CD4-positive, alpha-beta T cell treated with Interleukin-4 for 4 hours (primary cell): ENCODE measurements at regions not wholly inside any gene's neighbourhood (a gene's known extent, or its start where the extent isn't known, plus 50 kb on each side); places are given as distances from the start of the nearest gene placed in this dataset.

Experiments used
- DNase-seq: peaks from one replicate; pipeline ENCODE4 v3.0.0-alpha.2; 2020

DNA sequence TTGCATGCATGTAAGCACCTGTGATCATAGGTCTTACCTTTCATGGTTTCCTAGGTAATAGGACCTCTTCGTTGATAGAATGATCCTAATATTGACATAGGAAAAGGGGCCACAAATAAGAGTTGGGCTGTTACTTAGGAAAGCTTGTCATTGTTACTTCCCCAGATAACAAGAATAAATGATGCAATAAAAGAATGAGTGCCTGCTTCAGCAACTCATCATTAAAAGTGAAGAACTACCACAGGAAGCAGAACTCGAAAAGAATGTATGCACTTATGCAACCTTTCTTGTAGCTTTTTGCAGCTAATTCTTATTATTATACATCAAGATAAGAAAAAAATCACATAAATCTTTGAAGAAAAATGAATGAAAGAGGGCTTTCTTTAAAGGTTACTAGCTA is 548.6 kb downstream of the LTN1 start:
- DNase-seq: no peak

GRCh38 chr21:28442624-28443023 is 550.1 kb downstream of the LTN1 start:
- DNase-seq: no peak

DNA sequence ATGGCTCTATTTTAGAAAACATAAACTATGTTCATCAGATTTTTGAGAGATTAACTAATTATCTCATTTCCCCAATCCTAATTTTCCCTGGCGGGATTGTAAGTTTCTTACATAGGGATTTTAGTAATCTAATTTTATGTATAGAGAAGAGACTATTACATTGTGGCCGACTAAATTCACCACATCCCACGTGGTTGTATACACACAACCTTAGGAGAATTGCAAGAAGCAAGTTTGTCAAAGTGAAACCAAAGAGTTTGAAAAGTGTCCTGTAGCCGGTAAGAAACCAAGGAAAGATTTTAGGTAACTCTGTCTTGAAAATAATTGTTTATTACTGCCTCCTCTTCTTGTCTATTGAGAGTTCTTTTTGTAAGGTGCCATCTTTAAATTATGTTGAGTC is 550.6 kb downstream of the LTN1 start:
- no peak for DNase-seq

DNA sequence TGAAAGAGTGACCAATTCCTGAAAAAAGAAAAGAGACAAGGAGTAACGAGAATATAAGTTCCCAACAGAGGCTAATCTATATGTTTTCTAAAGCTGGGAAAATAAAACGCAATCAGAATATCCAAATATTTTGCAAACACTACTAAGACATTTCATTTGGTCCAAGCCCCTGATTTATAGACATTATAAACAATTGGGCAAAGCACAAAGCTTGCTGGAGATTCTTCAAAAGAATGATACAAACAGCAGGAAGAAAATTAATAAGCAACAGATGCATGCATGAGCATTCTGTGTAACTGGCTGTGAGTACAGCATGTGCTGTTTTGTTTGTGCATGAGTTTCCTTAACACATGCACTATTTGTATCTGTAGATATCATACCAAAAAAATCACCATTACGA is 552.9 kb downstream of the LTN1 start:
- no peak for DNase-seq

DNA sequence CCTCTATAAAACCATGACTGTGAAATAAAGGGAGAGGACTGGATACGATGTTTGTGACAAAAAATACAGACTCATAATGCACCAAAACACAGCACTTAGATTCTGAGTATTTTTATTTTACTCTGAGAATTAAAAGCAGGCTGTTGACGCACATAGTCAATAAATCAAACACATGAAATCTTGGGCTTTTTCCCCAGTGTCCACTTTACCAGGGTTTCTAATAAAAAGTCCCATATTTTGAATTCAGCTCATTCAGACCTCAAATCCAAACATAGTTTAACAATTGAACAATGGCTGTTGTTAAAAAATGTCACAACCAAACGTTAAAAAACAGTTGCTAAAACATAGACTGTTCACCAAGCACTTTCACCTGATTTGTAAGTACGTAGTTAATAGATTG is 553.4 kb downstream of the LTN1 start:
- no peak for DNase-seq

GRCh38 chr21:28437061-28437460 is 555.6 kb downstream of the LTN1 start:
- DNase-seq: no peak

DNA sequence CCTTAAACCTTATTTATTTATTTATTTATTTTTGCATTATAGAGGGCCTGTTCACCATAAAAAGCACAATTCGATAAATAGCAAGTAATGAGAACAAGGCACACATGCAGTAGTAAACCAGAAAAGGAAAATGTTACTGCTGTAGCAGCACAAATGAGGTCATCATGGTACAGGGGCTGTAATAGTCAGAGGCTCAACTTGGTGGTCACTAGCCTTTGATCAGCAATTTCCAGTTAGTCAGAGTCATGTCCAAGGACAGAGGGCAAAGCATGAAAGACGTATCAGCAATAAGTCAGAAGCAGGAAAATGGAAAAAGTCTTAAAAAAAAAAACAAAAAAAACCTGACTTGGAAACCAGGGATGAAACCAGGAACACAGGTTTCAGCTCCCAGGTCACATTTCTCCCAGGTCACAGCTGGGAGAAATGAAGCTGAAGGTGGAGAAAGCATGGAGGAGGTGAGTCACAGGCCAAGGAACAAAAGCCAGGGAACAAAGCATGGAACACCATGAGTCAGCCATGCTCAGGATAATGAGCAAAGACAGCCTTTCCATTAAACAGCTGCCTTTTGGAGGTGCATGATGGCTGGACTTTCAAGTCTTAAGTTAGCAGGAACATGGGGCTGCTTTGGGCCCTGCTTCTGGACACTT is 556.3 kb downstream of the LTN1 start:
- DNase-seq: no peak

- DNase-seq: no peak
Observed at GRCh38 chr21:28431527-28432200, 561.0 kb downstream of the LTN1 start.

GRCh38 chr21:28431022-28431421 is 561.7 kb downstream of the LTN1 start:
- no peak for DNase-seq

- no peak for DNase-seq
Observed at GRCh38 chr21:28429161-28429560, 563.5 kb downstream of the LTN1 start.

DNA sequence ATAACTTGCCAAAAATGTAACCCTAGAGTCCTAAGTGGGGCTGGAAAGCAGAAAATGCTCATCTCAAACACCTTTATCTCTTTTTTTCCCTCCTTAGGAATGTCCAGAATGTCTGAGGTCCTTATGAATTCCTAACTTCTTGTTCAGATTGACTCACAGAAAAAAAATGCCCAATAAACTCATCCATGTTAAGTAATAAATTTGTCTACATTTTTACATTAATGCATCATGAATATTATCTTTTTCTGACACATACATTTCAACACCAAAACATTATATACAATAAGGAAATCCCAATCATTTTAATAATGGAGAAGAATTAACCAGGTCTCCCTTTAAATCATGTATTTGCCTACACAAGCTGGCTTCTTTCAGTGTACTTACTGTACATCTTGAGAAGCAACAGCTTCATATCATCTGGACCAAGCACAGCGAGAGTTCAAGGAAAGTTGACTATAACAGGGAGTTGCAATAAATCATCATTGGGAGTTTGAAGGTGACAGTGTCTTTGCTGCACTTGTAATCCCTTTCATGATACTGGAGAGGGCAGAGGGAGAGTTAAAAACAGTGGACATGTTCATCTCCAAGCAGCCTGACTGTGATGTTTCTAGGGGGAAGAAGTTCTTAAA is 565.2 kb downstream of the LTN1 start:
- DNase-seq: no peak

DNA sequence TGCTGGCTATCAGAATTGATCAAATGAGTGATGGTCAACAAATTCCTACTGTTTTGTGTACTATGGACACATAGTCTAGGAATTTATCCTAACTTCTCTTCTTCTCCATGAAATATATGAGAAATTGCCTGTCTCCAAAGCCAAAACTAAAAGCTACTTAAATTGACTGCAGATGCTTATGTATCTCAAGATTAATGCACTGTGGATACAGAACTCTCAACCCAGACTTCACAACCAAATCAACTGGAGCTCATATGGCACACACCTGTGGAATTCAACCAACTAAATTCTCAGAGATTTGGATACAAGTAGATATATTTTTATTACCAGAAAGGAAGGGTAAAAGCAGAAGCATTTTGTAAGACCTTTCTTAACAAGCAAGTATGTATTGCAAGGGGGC is 566.1 kb downstream of the LTN1 start:
- no peak for DNase-seq

DNA sequence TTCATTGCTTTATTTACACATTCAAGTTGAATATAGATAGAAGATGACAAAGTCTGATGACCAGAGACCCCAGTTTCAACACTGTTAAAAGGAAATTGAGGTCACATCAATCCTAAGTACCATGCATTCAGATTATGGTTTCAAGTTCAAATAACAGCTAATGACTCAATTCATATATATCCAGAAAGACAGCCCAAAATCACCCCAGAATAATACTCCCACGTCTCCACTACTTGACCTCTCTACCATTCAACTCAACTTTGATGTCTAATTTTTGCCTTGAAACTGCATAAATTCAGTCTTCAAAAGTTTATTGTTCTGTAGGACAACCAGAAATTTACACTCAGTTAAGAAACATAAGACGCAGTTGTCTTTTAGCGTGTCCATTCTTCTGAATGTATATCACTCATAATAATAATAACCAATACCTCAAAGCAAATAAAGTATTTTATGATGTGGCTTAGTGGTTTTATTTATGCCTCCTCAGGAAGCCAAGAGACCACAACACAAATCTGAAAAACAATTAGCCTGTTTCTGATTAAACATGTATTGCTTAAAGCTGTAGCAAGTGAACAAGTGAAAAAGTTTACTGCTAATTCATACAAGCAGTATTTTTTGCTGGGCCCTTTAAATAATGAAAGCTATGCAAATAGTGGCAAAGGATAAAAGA is 569.0 kb downstream of the LTN1 start:
- DNase-seq: no peak

DNA sequence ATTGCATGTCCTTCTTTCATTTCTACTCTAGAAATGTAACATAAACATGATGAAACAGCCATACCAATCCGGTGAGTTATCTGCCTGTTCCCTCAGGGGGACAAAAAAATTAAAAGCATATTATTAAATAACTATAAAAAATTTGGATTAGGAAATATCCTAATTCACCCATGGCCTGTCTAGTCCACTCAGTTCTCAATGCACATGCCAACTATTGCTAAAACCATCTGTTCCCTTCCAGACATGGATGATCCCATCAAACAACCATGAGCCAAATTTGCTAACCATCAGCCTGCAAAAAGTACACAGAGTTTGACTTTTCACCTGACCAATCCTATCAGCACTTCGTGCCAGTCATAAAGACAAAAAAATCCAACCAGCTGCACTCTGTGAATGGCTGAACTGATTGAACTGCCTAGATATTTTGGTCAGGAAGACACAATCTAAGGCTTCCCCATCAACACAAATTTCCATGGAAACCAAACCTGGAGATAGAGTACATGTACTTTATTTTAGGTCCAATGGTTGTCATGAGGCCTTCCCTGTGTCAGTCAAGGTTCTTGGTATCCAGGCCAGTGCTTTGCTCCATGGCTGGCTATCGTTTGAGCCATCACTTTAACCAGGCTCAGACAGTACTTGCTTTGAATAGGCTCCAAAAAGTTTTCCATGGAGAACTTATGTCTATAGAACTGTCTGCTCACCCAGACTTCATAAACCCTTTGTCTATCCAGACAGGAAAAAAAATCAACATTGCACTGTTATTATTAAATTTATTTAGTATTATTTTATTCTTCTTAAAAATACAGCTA is 570.8 kb downstream of the LTN1 start:
- DNase-seq: no peak

GRCh38 chr21:28419811-28420210 is 572.9 kb downstream of the LTN1 start:
- no peak for DNase-seq

DNA sequence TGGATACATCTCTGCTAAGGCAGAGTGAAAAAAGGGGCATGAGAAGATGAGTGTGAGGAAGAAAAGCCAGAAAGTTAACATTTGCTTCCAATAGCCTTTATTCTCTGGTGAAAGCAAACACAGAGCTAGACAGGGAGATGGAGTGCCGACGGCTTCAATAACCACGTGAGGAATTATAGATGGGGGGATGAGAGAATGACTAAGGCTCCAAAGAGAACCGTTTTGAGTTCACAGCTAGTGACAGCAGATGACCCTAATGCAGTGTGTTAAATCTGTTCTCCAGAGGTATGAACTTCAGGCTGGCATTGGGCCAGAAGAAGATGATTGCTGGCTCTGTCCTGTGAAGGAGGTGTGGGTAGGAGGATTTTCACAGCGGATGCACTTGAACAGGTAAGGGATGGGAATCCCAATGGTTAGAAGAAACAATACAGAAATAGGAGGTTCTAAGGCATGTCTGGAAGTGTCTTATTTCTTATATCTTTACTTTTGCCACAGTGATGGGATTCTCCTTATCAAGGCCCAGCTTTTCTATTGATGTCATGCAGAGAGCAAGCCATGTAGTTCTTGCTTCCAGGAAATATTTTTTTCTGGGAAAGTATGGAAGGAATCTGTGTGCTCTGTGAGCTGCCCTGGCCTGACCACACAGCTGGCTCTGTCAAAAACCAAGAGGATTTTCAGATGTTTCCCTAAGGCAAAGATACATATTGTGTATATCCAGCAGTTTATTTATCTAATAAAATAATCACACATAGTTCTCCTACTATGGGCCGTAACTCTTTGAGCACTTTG is 573.8 kb downstream of the LTN1 start:
- DNase-seq: no peak

- no peak for DNase-seq
Observed at GRCh38 chr21:28410256-28410655, 582.4 kb downstream of the LTN1 start.

GRCh38 chr21:28402616-28402989 is 590.1 kb downstream of the LTN1 start:
- DNase-seq: no peak

DNA sequence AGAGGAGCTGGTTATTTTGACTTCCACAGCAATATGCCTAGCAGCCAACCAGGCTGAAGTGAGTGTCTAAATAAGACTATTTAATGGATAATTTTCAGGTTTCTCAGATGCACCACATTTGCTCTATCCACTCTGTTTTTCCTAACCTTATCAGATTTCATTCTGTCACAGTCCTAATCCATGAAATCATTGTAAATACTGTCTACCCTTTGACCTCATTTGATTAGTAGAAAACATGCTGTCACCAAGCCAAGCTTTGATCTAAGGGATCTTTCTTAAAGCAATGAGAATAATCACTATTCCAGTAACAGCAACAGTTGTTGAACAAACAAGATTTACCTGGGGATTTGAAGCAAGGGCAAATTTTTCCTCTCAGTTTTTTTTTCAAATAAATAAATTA is 595.6 kb downstream of the LTN1 start:
- DNase-seq: no peak

GRCh38 chr21:28396421-28396820 is 596.3 kb downstream of the LTN1 start:
- DNase-seq: no peak

DNA sequence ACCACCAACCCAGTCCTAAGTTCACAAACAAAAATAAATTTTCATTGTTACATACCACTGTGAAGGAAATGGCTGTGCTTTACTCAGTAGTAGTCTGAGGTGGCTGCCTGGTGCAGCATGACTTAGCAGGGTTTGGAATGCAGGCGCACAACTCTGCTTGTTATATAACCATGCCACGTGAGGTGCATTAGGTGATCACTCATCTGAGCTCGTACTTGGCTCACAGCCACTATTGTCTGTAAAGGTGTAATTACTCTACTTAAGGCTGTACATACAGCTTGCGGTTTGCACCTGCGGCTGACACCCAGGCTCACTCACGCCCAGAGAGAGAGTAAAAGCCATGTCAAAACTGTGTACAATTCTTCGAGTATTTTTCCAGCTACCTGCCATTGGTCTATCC is 599.4 kb downstream of the LTN1 start:
- no peak for DNase-seq
